ENCODE measurements at regions not wholly inside any gene's neighbourhood (a gene's known extent, or its start where the extent isn't known, plus 50 kb on each side); places are given as distances from the start of the nearest gene placed in this dataset.

DNA sequence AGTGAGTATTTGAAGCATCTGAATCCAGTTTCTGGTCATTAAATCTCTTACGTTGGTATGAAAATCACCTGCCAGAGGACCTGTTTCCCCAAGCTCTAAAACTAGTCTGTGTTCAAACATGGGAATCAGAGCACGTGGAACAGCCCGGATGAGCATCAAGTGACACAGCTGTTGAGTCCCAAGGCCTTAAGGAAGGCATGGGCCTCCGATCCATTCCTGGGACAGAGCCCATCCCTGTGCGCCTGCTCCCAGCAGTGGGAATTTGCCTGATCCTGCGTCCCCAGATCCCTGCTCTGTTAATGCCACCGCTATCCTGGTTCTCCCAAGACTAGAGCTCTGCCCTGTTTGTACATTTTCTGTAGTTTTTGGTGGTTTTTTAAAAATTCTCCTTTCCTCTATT lies 68.4 kb upstream of the FBXO28 start:
- TF ChIP-seq, protein P1, sequence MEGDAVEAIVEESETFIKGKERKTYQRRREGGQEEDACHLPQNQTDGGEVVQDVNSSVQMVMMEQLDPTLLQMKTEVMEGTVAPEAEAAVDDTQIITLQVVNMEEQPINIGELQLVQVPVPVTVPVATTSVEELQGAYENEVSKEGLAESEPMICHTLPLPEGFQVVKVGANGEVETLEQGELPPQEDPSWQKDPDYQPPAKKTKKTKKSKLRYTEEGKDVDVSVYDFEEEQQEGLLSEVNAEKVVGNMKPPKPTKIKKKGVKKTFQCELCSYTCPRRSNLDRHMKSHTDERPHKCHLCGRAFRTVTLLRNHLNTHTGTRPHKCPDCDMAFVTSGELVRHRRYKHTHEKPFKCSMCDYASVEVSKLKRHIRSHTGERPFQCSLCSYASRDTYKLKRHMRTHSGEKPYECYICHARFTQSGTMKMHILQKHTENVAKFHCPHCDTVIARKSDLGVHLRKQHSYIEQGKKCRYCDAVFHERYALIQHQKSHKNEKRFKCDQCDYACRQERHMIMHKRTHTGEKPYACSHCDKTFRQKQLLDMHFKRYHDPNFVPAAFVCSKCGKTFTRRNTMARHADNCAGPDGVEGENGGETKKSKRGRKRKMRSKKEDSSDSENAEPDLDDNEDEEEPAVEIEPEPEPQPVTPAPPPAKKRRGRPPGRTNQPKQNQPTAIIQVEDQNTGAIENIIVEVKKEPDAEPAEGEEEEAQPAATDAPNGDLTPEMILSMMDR (IDR thresholded peaks at IDR 0.05), result no peak
- TF ChIP-seq EP300 (IDR thresholded peaks at IDR 0.05) (no peak), POLR2A (IDR thresholded peaks at IDR 0.05) (no peak), POLR2AphosphoS5 (IDR thresholded peaks at IDR 0.05) (no peak)
